ENCODE measurements at regions not wholly inside any gene's neighbourhood (a gene's known extent, or its start where the extent isn't known, plus 50 kb on each side); places are given as distances from the start of the nearest gene placed in this dataset.

GRCh38 chr9:107895501-107896001 lies 406.0 kb upstream of the KLF4 start:
- DNase-seq (ENCODE audit: low spot score) (no peak), FAIRE-seq (no peak)

- FAIRE-seq: no peak
- no peak for DNase-seq (ENCODE audit: low spot score)
Measured at GRCh38 chr9:107894572-107895261, 405.1 kb upstream of the KLF4 start.

GRCh38 chr9:107890921-107891465 lies 401.4 kb upstream of the KLF4 start:
- DNase-seq (ENCODE audit: low spot score) (peak; percentile 21), FAIRE-seq (no peak)

- no peak for FAIRE-seq
Measured at GRCh38 chr9:107888773-107889227, 399.2 kb upstream of the KLF4 start.

GRCh38 chr9:107886826-107887225 lies 397.3 kb upstream of the KLF4 start:
- DNase-seq (ENCODE audit: low spot score) (no peak), FAIRE-seq (no peak)

More at GRCh38 chr9:107888773-107889227, 399.2 kb upstream of the KLF4 start:
- DNase-seq (ENCODE audit: low spot score): no peak

GRCh38 chr9:107883496-107884124 lies 394.0 kb upstream of the KLF4 start:
- DNase-seq (ENCODE audit: low spot score) (no peak), FAIRE-seq (no peak)

- FAIRE-seq: no peak
- DNase-seq (ENCODE audit: low spot score): no peak
Measured at GRCh38 chr9:107881626-107882300, 392.2 kb upstream of the KLF4 start.

GRCh38 chr9:107878462-107878861 lies 388.9 kb upstream of the KLF4 start:
- DNase-seq (ENCODE audit: low spot score) (no peak), FAIRE-seq (no peak)

- DNase-seq (ENCODE audit: low spot score) (no peak), FAIRE-seq (no peak)
Measured at GRCh38 chr9:107875571-107875980, 386.0 kb upstream of the KLF4 start.

- FAIRE-seq: no peak
- DNase-seq (ENCODE audit: low spot score): no peak
Measured at GRCh38 chr9:107874591-107875369, 385.2 kb upstream of the KLF4 start.

- FAIRE-seq (no peak), DNase-seq (ENCODE audit: low spot score) (no peak)
Measured at GRCh38 chr9:107874137-107874536, 384.6 kb upstream of the KLF4 start.

GRCh38 chr9:107872457-107873192 lies 383.1 kb upstream of the KLF4 start:
- FAIRE-seq (no peak), DNase-seq (ENCODE audit: low spot score) (no peak)

- DNase-seq (ENCODE audit: low spot score): no peak
- no peak for FAIRE-seq
Measured at GRCh38 chr9:107870927-107871680, 381.5 kb upstream of the KLF4 start.

GRCh38 chr9:107870221-107870620 lies 380.7 kb upstream of the KLF4 start:
- DNase-seq (ENCODE audit: low spot score) (no peak), FAIRE-seq (no peak)

GRCh38 chr9:107869111-107869510 lies 379.5 kb upstream of the KLF4 start:
- FAIRE-seq (no peak), DNase-seq (ENCODE audit: low spot score) (no peak)

- DNase-seq (ENCODE audit: low spot score): no peak
- no peak for FAIRE-seq
Measured at GRCh38 chr9:107868186-107868585, 378.6 kb upstream of the KLF4 start.

GRCh38 chr9:107867738-107868137 lies 378.2 kb upstream of the KLF4 start:
- FAIRE-seq: no peak
- no peak for DNase-seq (ENCODE audit: low spot score)

- FAIRE-seq: no peak
- no peak for DNase-seq (ENCODE audit: low spot score)
Measured at GRCh38 chr9:107866711-107867311, 377.2 kb upstream of the KLF4 start.

GRCh38 chr9:107863396-107863795 lies 373.8 kb upstream of the KLF4 start:
- no peak for DNase-seq (ENCODE audit: low spot score)
- FAIRE-seq: no peak

Data from urothelium cell line (cell line).